ENCODE measurements at regions not wholly inside any gene's neighbourhood (a gene's known extent, or its start where the extent isn't known, plus 50 kb on each side); places are given as distances from the start of the nearest gene placed in this dataset.
A peak's percentile ranks its signal among the peaks of the same experiment; 100 is the strongest.

DNA sequence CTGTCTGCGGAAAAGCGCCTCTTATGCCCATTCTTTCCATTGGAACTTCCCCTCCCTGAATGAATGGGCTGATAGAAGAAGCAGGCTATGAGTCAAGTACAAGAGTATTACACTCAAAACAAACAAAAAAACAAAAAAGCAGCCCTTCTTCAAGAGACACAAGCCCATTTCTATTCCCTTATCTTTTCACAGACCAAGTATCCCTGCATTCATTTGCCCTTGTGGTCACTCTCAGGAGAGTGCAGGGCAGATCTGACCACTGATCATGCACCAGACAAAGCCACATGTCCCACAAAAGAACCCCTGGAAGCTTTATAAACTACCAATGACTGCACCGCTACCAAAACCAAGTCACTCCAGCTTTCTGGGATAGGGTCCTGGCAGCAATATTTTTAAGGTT is 262.5 kb upstream of the TAS2R1 start:
- no peak for DNase-seq
- intact Hi-C loops (cut with DNase I), result no loop called here

- no peak for DNase-seq
These were observed 259.4 kb upstream of the TAS2R1 start for GRCh38 chr5:9889511-9889910.

GRCh38 chr5:9888501-9888901 is 258.4 kb upstream of the TAS2R1 start:
- no peak for DNase-seq
- intact Hi-C loops (cut with DNase I), result no loop called here

More at GRCh38 chr5:9889511-9889910, 259.4 kb upstream of the TAS2R1 start:
- intact Hi-C loops (cut with DNase I), result no loop called here

DNA sequence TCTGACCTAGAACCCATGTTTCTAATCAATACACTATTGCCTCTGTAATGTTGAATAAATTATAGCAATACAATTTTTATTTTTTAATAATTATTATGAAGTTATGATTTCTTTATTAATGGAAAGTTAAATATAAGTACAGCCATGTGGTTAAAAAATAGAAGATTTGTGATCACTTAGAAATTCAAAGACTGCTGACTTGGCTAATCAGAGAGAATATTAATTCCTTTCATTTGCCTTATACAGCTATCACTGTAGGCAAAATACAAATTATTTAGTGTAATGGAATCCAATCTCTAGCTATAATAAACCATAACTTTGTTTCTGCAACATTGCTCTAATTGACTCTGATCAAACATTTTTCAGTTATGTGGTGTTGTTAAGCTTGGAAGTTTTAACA is 255.0 kb upstream of the TAS2R1 start:
- intact Hi-C loops (cut with DNase I), result no loop called here
- DNase-seq, result no peak

DNA sequence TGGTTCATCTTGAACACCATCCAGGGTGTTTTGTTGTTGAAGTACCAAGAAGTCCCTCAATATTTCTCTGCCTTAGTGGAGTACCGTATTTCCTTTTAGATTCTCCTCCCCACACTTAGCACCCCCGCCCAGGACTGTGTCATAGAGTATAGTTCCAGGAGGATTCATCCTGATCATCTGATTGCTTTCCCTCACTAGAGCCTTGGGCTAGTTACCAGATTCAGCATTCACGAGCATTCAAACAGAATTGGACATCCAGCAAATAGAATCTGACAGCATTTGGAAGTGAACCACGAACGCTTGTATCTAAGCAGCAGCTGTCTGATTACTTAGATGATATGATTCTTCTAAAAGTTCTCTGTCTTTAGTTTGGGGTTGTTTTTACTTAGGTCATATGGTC is 248.1 kb upstream of the TAS2R1 start:
- DNase-seq, result peak in 1 of 42 donors; percentile 14
- intact Hi-C loops (cut with DNase I), result no loop called here

DNA sequence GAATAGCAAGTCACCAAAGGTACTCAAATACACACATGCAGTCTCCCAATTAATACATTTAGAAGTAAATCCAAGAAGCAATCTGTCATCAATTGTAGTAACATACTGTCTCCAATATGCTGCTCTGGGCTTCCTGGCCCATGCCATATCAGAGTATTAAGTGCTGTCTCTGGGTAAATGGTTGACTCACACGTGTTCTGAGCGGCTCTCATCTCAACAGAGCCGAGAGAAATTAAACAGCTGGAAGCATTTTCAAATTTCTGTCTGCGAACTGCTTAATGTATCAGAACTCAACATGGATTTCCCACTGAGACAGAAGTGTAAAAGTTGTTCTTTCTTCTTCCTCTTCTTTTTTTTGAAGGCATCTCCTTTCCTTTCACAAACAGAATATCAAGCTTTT is 247.3 kb upstream of the TAS2R1 start:
- intact Hi-C loops (cut with DNase I), result no loop called here

GRCh38 chr5:9876451-9876850 is 246.3 kb upstream of the TAS2R1 start:
- no peak for DNase-seq
- intact Hi-C loops (cut with DNase I), result no loop called here

More for the DNA sequence above, 247.3 kb upstream of the TAS2R1 start:
- DNase-seq, result peak in 1 of 42 donors; percentile 24

GRCh38 chr5:9869616-9870288 is 239.6 kb upstream of the TAS2R1 start:
- intact Hi-C loops (cut with DNase I), result no loop called here
- DNase-seq, result no peak

GRCh38 chr5:9865574-9865973 is 235.4 kb upstream of the TAS2R1 start:
- intact Hi-C loops (cut with DNase I), result no loop called here
- DNase-seq, result no peak

DNA sequence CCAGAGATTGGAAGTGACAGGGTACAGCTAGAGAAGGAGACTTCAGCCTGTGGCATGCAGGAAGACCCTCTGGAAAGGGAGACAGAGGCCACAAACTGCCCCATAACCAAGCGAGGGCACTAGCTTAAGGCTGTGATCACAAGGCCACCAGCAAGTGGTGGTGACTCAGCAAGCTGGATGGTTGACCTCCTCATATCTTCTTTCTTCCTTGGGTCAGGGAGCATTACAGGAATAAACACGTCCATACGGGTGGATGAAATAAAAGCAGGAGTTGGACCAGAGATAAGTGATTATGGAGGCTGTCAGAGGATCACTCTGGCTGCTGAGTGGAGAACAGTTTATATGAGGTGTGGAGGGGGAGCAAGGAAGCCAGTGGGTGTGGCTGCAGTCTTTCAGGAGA is 234.6 kb upstream of the TAS2R1 start:
- DNase-seq, result no peak
- intact Hi-C loops (cut with DNase I), result no loop called here

DNA sequence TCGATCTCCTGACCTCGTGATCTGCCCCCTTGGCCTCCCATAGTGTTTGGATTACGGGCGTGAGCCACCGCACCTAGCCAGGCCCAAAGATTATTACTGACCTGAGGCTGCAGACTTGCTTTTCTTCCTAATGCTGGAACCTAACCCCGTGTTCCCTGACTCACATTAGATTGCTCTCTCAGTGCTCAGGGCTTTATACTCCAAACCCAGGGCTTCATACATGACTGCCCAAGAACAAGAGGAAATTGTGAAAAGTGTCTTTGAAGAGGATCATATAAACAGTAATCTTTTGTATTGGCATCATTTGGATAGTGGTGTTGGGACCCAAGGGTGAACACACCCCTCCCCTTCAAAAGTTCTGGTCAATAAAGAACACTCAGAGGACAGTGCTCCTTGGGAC is 233.3 kb upstream of the TAS2R1 start:
- no peak for DNase-seq
- intact Hi-C loops (cut with DNase I), result no loop called here

- DNase-seq, result no peak
- intact Hi-C loops (cut with DNase I), result no loop called here
These were observed 231.6 kb upstream of the TAS2R1 start for GRCh38 chr5:9861666-9862256.

DNA sequence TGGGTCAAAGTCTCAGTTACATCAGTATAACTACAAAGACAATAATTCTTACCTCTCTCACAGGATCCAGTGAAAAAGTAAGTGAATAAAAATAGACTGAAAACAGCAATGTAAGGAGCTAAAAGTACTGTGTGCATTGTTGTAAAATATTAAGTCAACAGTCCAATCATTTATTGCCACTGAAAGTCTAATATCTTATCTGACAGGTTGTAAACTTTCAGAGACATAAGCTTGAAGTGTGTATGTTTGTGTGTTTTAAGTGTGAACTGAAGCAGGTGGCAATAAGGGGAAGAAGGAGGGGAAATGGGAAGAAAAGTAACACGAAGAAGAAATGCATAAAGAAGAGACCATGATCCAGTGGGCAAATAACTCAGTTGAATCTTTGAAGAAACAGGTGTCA is 229.7 kb upstream of the TAS2R1 start:
- intact Hi-C loops (cut with DNase I), result no loop called here
- no peak for DNase-seq

- intact Hi-C loops (cut with DNase I), result no loop called here
- no peak for DNase-seq
These were observed 227.9 kb upstream of the TAS2R1 start for GRCh38 chr5:9858043-9858442.

GRCh38 chr5:9853309-9853708 is 223.2 kb upstream of the TAS2R1 start:
- no peak for DNase-seq
- intact Hi-C loops (cut with DNase I), result no loop called here

GRCh38 chr5:9852671-9853070 is 222.5 kb upstream of the TAS2R1 start:
- intact Hi-C loops (cut with DNase I), result no loop called here

DNA sequence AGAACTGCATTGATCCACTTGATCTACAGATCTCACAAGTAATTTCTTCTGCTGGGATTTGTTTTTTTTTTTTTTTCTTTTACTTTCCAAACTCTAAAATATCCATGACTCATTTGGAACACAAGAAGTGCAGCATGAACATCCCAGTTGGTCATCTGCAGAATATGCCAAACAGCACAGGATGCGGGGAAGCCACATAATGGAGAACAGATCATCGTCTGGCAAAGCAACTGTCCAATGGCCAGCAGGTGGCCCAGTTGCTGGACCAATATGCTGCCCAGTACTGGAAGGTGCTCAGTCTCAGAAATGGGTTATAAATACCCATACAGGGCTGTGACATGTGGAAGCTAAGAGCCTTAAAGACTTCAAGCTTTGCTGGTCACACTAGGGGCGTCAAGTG is 221.3 kb upstream of the TAS2R1 start:
- peak in 16 of 42 donors; percentile 5 to 50 (median 21) for DNase-seq
- intact Hi-C loops (cut with DNase I), result no loop called here

More at GRCh38 chr5:9852671-9853070, 222.5 kb upstream of the TAS2R1 start:
- no peak for DNase-seq

- DNase-seq, result no peak
- intact Hi-C loops (cut with DNase I), result no loop called here
These were observed 220.3 kb upstream of the TAS2R1 start for GRCh38 chr5:9850456-9850855.

DNA sequence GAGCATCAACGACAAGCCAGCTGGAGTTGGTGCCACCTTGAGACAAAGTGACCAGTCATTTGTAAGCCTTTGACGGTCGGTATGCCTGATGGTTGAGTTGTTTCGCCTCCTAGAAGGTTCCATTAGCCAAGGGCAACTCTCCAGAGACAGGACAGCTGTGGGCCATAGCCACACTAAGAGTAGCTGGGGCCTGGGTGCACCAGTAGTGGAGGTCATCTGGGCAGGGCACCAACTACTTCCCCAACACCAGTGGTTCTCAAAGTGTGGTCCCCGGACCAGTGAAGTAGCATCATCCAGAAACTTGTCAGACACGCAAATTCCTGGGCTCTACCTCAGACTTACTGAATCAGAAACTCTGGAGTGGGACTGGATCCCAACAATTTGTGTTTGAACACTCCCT is 217.5 kb upstream of the TAS2R1 start:
- no peak for DNase-seq
- intact Hi-C loops (cut with DNase I), result no loop called here

DNA sequence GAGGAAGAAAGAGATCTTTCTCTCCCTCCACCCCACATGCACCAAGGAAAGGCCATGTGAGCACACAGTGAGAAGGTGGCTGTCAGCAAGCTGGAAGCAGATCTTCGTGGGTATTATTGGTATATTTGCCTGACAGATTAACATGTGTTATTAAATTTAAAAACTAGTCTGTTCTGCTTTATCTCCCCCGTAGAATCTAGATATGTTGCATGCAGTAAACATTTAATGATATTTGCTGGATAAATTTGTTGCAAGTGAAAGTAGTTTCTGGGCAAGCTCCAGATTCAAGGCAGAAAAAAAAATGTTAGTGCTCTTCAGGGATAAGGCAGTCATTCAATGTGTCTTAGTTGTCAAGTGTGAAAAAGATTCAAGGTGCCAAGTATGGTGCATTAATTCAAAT is 215.0 kb upstream of the TAS2R1 start:
- intact Hi-C loops (cut with DNase I), result no loop called here
- DNase-seq, result no peak

GRCh38 chr5:9841516-9842170 is 211.5 kb upstream of the TAS2R1 start:
- DNase-seq, result no peak
- intact Hi-C loops (cut with DNase I), result no loop called here

Measured in head of caudate nucleus (tissue), 42 donors.